GM12878 (cell line): ENCODE measurements at regions not wholly inside any gene's neighbourhood (a gene's known extent, or its start where the extent isn't known, plus 50 kb on each side); places are given as distances from the start of the nearest gene placed in this dataset.

Experiments
- ATAC-seq: fragments of 200-7000 bp; cut with Tn5 transposase; 3 replicates; pipeline ENCODE4 v1.9.1; 2020; ENCODE audit warnings: mild to moderate bottlenecking, moderate library complexity
- BruUV-seq: library from RNA; stranded (reverse); fragments of 400-500 nt; replicated peaks from 2 replicates; lab custom pipeline; 2021; lab: Mats Ljungman, UMichigan
- CTCF ChIA-PET: fragments of 300-600 bp; sonication (Branson Sonifier 250); formaldehyde crosslinking; extraction: SDS; loops from one replicate; lab custom pipeline; 2021; ENCODE audit warnings: inconsistent platforms; lab: Yijun Ruan, JAX
- POLR2A ChIA-PET: fragments of 350-600 bp; formaldehyde crosslinking; extraction: SDS; loops from one replicate; lab custom pipeline; 2021; ENCODE audit warnings: inconsistent platforms; lab: Charles Lee
- RAD21 ChIA-PET: fragments of 300-600 bp; sonication (Branson Sonifier 250); formaldehyde crosslinking; loops from one replicate; lab custom pipeline; 2023; ENCODE audit warnings: antibody characterized with exemption; ENCODE audit not compliant: unreplicated experiment; lab: Charles Lee
- SMC1A ChIA-PET: fragments of 300-600 bp; sonication (Branson Sonifier 250); formaldehyde crosslinking; loops from one replicate; lab custom pipeline; 2023; ENCODE audit not compliant: unreplicated experiment, uncharacterized antibody; lab: Charles Lee
- DNase-seq: peaks from one replicate; pipeline ENCODE4 v3.0.0-alpha.2; 2011; ENCODE audit warnings: low read depth, low spot score
- FAIRE-seq: peaks from 3 replicates; lab custom pipeline; 2011; peaks lifted over from hg19 to GRCh38; lab: Jason Lieb, UNC
- H2AFZ ChIP-seq: 2 replicates; pipeline ENCODE4 v1.6.0; 2011; ENCODE audit warnings: low read depth, low read length, control low read depth; ENCODE audit not compliant: control insufficient read depth
- H3K27ac ChIP-seq: 2 replicates; pipeline ENCODE4 v1.5.1; 2011; ENCODE audit warnings: control low read depth; ENCODE audit not compliant: control insufficient read depth, insufficient read depth
- H3K27me3 ChIP-seq, 2 experiments: replicated peaks in 1 of 2; 2 replicates each; pipeline versions ENCODE4 v1.6.0 to v1.6.1; 2011; ENCODE audit warnings: low read length in 1 of 2; ENCODE audit not compliant: control insufficient read depth in 2 of 2, insufficient read depth in 2 of 2
- H3K36me3 ChIP-seq, 2 experiments: 2 replicates each; pipeline ENCODE4 v1.5.1; 2011; ENCODE audit warnings: low read length in 1 of 2; ENCODE audit not compliant: control insufficient read depth in 2 of 2, insufficient read depth in 2 of 2
- H3K4me1 ChIP-seq: 2 replicates; pipeline ENCODE4 v1.6.1; 2011; ENCODE audit warnings: mild to moderate bottlenecking, low read length, moderate library complexity, mixed read lengths; ENCODE audit not compliant: control insufficient read depth, insufficient read depth
- H3K4me2 ChIP-seq: 2 replicates; pipeline ENCODE4 v1.6.0; 2011; ENCODE audit warnings: control low read depth; ENCODE audit not compliant: control insufficient read depth, insufficient read depth
- H3K4me3 ChIP-seq: fragments of 200-600 bp; sonication (generic); 2 replicates; pipeline ENCODE4 v1.5.1; 2016
- H3K79me2 ChIP-seq: 2 replicates; pipeline ENCODE4 v1.6.0; 2011; ENCODE audit warnings: low read length; ENCODE audit not compliant: control insufficient read depth, insufficient read depth
- H3K9ac ChIP-seq: 2 replicates; pipeline ENCODE4 v1.8.0; 2011; ENCODE audit warnings: low read length, control low read depth, mixed read lengths; ENCODE audit not compliant: control insufficient read depth, insufficient read depth
- H3K9me3 ChIP-seq: replicated peaks from 3 replicates; pipeline ENCODE4 v1.5.1; 2011; ENCODE audit warnings: mild to moderate bottlenecking, low read length; ENCODE audit not compliant: control insufficient read depth, insufficient read depth
- H4K20me1 ChIP-seq: 2 replicates; pipeline ENCODE4 v1.6.0; 2011; ENCODE audit not compliant: control insufficient read depth, insufficient read depth
- BACH1 ChIP-seq: fragments of 450-650 bp; IDR thresholded peaks from 2 replicates; pipeline ENCODE4 v1.6.1; 2017; ENCODE audit warnings: mild to moderate bottlenecking, borderline replicate concordance
- CBX5 ChIP-seq: sonication (generic); IDR thresholded peaks from 2 replicates; pipeline ENCODE4 v1.6.1; 2016; ENCODE audit warnings: low read depth, moderate library complexity, mild to moderate bottlenecking, inconsistent platforms
- CREB1 ChIP-seq: IDR thresholded peaks from 2 replicates; pipeline ENCODE4 v1.6.1; 2012; ENCODE audit warnings: low read depth, mild to moderate bottlenecking, inconsistent platforms
- EGR1 ChIP-seq, 2 experiments: IDR thresholded peaks; 1 replicate in 1 of 2; 2 replicates in 1 of 2; pipeline ENCODE4 v1.6.1; 2011 to 2012; ENCODE audit warnings: low read depth in 2 of 2, low read length in 2 of 2, borderline replicate concordance in 1 of 2, mild to moderate bottlenecking in 1 of 2, moderate library complexity in 1 of 2
- ETV6 ChIP-seq, 2 experiments: fragments of 450-650 bp in 1 of 2; IDR thresholded peaks in 1 of 2; conservative IDR thresholded peaks in 1 of 2; 2 replicates each; pipeline ENCODE4 v1.6.1; 2014; ENCODE audit warnings: antibody characterized with exemption in 1 of 2, borderline replicate concordance in 1 of 2, low read depth in 1 of 2, mild to moderate bottlenecking in 1 of 2, moderate library complexity in 1 of 2
- FOXM1 ChIP-seq: IDR thresholded peaks from 2 replicates; pipeline ENCODE4 v1.6.1; 2012; ENCODE audit warnings: low read depth, mild to moderate bottlenecking, inconsistent platforms, low read length, moderate library complexity
- HDAC2 ChIP-seq: fragments of 200-600 bp; sonication (generic); IDR thresholded peaks from 2 replicates; pipeline ENCODE4 v1.6.1; 2017
- HDGF ChIP-seq: fragments of 450-650 bp; IDR thresholded peaks from 2 replicates; pipeline ENCODE4 v1.6.1; 2016; ENCODE audit warnings: antibody characterized with exemption
- KAT2A ChIP-seq: conservative IDR thresholded peaks from 2 replicates; pipeline ENCODE4 v1.6.1; 2011; ENCODE audit warnings: low read depth, low read length; ENCODE audit not compliant: control insufficient read depth
- MTA3 ChIP-seq: IDR thresholded peaks from 2 replicates; pipeline ENCODE4 v1.6.1; 2012; ENCODE audit warnings: low read length, inconsistent platforms, borderline replicate concordance
- SIX5 ChIP-seq: IDR thresholded peaks from 2 replicates; pipeline ENCODE4 v1.6.1; 2011; ENCODE audit warnings: mild to moderate bottlenecking, low read depth, low read length, moderate library complexity; ENCODE audit not compliant: severe bottlenecking
- WRNIP1 ChIP-seq: IDR thresholded peaks from 2 replicates; pipeline ENCODE4 v1.6.1; 2011; ENCODE audit warnings: low read depth, low read length, improper control_type of control experiment, borderline replicate concordance
- whole genome bisulfite sequencing: methylation state at CpG from one replicate; pipeline ENCODE4 v1.1.6; 2016; ENCODE audit warnings: low lambda C conversion rate; ENCODE audit not compliant: insufficient replicate concordance, insufficient coverage; ENCODE audit errors: missing lambda C conversion rate; 5-methylcytosine and 5-hydroxymethylcytosine counted together
- in situ Hi-C: fragments of 300-500 bp; cut with MboI; formaldehyde crosslinking; loops from 9 replicates; pipeline ENCODE4 v1.14.3; 2018; ENCODE audit warnings: mixed read lengths
- intact Hi-C: fragments of 100-400 bp; cut with micrococcal nuclease; formaldehyde crosslinking; loops from one replicate; pipeline ENCODE4 v1.14.2; 2022; ENCODE audit not compliant: unreplicated experiment
- TF ChIP-seq, protein P1 (sequence below): fragments of 450-650 bp; formaldehyde crosslinking; IDR thresholded peaks from 2 replicates; pipeline ENCODE4 v1.4.0; 2022; ENCODE audit warnings: mild to moderate bottlenecking, moderate library complexity
- TF ChIP-seq, protein P2 (sequence below): fragments of 450-650 bp; conservative IDR thresholded peaks from 2 replicates; pipeline ENCODE4 v1.6.1; 2017; ENCODE audit warnings: mild to moderate bottlenecking, moderate library complexity

DNA sequence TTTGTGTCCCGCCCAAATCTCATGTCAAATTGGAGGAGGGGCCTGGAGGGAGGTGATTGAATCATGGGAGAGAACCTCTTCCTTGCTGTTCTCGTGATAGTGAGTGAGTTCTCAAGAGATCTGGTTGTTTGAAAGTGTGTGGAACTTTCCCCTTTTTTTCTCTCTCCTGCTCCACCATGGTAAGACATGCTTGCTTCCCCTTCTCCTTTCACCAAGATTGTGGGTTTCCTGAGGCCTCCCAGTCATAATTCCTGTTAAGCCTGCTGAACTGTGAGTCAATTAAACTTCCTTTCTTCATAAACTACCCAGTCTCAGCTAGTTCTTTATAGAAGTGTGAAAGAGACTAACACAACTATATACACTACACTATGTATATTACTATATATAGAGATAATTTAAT is 697.8 kb upstream of the HS3ST1 start:
- Histone ChIP-seq H3K27me3 (no peaks in the 10 kb centered on the region), H3K4me1 (no peaks in the 10 kb centered on the region), H4K20me1 (no peaks in the 10 kb centered on the region), H3K9me3 (no peaks in the 10 kb centered on the region), H3K9ac (no peak overlapping the region), H3K4me3 (no peak overlapping the region), H2AFZ (no peak overlapping the region), H3K79me2 (no peaks in the 10 kb centered on the region), H3K36me3 (no peaks in the 10 kb centered on the region), H3K4me2 (no peak overlapping the region), H3K27ac (no peak overlapping the region)
- POLR2A ChIA-PET = no interaction called here
- SMC1A ChIA-PET = interaction anchor here (1.3 kb wide), 1 partner anchor 10 kb away, joined by 3 read pairs; no protein-coding TSS in a partner anchor
- WGBS = 0% methylated on average over 2 of the region's 2 CpGs
- CTCF ChIA-PET = no interaction called here
- RAD21 ChIA-PET = no interaction called here
- intact Hi-C loops (no loop called here), in situ Hi-C loops (no loop called here)
- TF ChIP-seq CREB1 (no peak), HDGF (no peak), BACH1 (no peak), CBX5 (no peak)
- DNase-seq (no peak), ATAC-seq (no peak), FAIRE-seq (no peak)
- BruUV-seq = no TSS peak

DNA sequence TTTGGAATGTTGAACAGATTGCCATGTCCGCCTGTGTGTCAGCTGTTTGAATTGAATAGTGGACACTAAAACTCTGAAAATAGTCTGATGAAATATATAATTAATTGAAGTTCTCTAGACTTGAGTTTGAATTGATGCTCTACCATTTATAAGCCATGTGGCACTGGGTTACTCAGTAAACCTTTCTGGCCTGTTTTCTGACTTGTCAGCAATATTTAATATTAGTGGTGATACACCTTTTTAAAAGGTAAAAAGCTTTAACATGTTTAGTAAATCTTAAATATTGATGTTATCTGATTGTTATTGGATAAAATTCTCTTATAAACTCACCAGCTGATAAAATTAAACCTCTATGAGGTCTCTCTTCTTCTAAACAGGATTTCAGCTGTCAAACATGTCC is 695.4 kb upstream of the HS3ST1 start:
- ChIA-PET RAD21 (no interaction called here), CTCF (no interaction called here), SMC1A (no interaction called here), POLR2A (no interaction called here)
- H3K4me2 ChIP-seq = no peak overlapping the region
- in situ Hi-C loops (no loop called here), intact Hi-C loops (no loop called here)
- DNase-seq = no peak
- no peak overlapping the region for H3K4me3 ChIP-seq
- H3K9me3 ChIP-seq = no peaks in the 10 kb centered on the region
- WGBS = 4% methylated on average over 1 of the region's 1 CpG
- H3K36me3 ChIP-seq = no peaks in the 10 kb centered on the region
- H3K27ac ChIP-seq = no peak overlapping the region
- H2AFZ ChIP-seq = no peak overlapping the region
- FAIRE-seq = no peak
- H3K4me1 ChIP-seq = no peaks in the 10 kb centered on the region
- no peaks in the 10 kb centered on the region for H3K27me3 ChIP-seq
- H3K79me2 ChIP-seq = no peaks in the 10 kb centered on the region
- H4K20me1 ChIP-seq = no peaks in the 10 kb centered on the region
- ATAC-seq = no peak
- no TSS peak for BruUV-seq
- no peak overlapping the region for H3K9ac ChIP-seq
- TF ChIP-seq KAT2A (no peak), WRNIP1 (no peak), SIX5 (no peak), MTA3 (no peak), ETV6 (conservative IDR thresholded peaks at IDR 0.05 in 1 of 2, IDR thresholded peaks at IDR 0.05 in 1 of 2; ENCODE audit: borderline replicate concordance in 1 of 2, low read depth in 1 of 2) (no peak), EGR1 (IDR thresholded peaks at IDR 0.05; ENCODE audit: borderline replicate concordance in 1 of 2, low read depth in 2 of 2, low read length in 2 of 2) (no peak), HDAC2 (no peak), BACH1 (no peak), FOXM1 (no peak)
- TF ChIP-seq, protein P1, sequence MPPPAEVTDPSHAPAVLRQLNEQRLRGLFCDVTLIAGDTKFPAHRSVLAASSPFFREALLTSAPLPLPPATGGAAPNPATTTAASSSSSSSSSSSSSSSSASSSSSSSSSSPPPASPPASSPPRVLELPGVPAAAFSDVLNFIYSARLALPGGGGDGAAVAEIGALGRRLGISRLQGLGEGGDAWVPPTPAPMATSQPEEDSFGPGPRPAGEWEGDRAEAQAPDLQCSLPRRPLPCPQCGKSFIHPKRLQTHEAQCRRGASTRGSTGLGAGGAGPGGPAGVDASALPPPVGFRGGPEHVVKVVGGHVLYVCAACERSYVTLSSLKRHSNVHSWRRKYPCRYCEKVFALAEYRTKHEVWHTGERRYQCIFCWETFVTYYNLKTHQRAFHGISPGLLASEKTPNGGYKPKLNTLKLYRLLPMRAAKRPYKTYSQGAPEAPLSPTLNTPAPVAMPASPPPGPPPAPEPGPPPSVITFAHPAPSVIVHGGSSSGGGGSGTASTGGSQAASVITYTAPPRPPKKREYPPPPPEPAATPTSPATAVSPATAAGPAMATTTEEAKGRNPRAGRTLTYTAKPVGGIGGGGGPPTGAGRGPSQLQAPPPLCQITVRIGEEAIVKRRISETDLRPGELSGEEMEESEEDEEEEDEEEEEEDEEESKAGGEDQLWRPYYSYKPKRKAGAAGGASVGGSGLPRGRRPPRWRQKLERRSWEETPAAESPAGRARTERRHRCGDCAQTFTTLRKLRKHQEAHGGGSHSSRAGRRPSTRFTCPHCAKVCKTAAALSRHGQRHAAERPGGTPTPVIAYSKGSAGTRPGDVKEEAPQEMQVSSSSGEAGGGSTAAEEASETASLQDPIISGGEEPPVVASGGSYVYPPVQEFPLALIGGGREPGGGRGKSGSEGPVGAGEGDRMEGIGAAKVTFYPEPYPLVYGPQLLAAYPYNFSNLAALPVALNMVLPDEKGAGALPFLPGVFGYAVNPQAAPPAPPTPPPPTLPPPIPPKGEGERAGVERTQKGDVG (CRISPR knock-in tag) = no peak
- TF ChIP-seq, protein P2, sequence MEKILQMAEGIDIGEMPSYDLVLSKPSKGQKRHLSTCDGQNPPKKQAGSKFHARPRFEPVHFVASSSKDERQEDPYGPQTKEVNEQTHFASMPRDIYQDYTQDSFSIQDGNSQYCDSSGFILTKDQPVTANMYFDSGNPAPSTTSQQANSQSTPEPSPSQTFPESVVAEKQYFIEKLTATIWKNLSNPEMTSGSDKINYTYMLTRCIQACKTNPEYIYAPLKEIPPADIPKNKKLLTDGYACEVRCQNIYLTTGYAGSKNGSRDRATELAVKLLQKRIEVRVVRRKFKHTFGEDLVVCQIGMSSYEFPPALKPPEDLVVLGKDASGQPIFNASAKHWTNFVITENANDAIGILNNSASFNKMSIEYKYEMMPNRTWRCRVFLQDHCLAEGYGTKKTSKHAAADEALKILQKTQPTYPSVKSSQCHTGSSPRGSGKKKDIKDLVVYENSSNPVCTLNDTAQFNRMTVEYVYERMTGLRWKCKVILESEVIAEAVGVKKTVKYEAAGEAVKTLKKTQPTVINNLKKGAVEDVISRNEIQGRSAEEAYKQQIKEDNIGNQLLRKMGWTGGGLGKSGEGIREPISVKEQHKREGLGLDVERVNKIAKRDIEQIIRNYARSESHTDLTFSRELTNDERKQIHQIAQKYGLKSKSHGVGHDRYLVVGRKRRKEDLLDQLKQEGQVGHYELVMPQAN = no peak
